PC-9 (cell line): ENCODE measurements at regions not wholly inside any gene's neighbourhood (a gene's known extent, or its start where the extent isn't known, plus 50 kb on each side); places are given as distances from the start of the nearest gene placed in this dataset.

Experiments
- CTCF ChIP-seq: fragments of 200-600 bp; sonication (generic); conservative IDR thresholded peaks from 2 replicates; pipeline ENCODE4 v1.6.1; 2017; ENCODE audit warnings: mixed run types, antibody characterized with exemption, mild to moderate bottlenecking, moderate library complexity
- EZH2 ChIP-seq: fragments of 200-600 bp; sonication (generic); IDR thresholded peaks from 2 replicates; pipeline ENCODE4 v1.8.0; 2017; ENCODE audit warnings: antibody characterized with exemption, low read depth

GRCh38 chr12:18942669-18943068, 186.9 kb upstream of the PLEKHA5 start:
- TF ChIP-seq CTCF, result no peak
- TF ChIP-seq EZH2, result no peak
